Stomach (tissue), 8 donors: ENCODE measurements at regions not wholly inside any gene's neighbourhood (a gene's known extent, or its start where the extent isn't known, plus 50 kb on each side); places are given as distances from the start of the nearest gene placed in this dataset.

Source experiments
- DNase-seq, 2 donors: peaks; one replicate each; pipeline versions ENCODE4 v3.0.0 to v3.0.0-alpha.2; 2013 to 2019
- H3K27ac ChIP-seq, 5 donors: fragments of 200-600 bp in 4 of 5; sonication (generic) in 4 of 5; one replicate each; pipeline ENCODE4 v1.5.1; 2013 to 2019; ENCODE audit warnings: mild to moderate bottlenecking in 1 of 5, moderate library complexity in 1 of 5
- H3K27me3 ChIP-seq, 3 donors: fragments of 200-600 bp; sonication (generic); one replicate each; pipeline ENCODE4 v1.5.1; 2017 to 2019; ENCODE audit warnings: mixed run types in 1 of 3
- H3K36me3 ChIP-seq, 4 donors: fragments of 200-600 bp; sonication (generic); 1 replicate in 3 of 4; 2 replicates in 1 of 4; pipeline ENCODE4 v1.5.1; 2016 to 2019
- H3K4me1 ChIP-seq, 4 donors: fragments of 200-600 bp; sonication (generic); one replicate each; pipeline ENCODE4 v1.5.1; 2016 to 2019
- H3K4me3 ChIP-seq, 4 donors: fragments of 200-600 bp; sonication (generic) in 3 of 4; one replicate each; pipeline ENCODE4 v1.5.1; 2016 to 2019; ENCODE audit warnings: mild to moderate bottlenecking in 1 of 4
- H3K9me3 ChIP-seq, 4 donors: fragments of 200-600 bp; sonication (generic); one replicate each; pipeline ENCODE4 v1.5.1; 2016 to 2019
- EP300 ChIP-seq: sonication (generic); formaldehyde crosslinking; IDR thresholded peaks from one replicate; pipeline ENCODE4 v1.6.1; 2017; ENCODE audit warnings: antibody characterized with exemption
- POLR2A ChIP-seq, 4 donors: fragments of 450-650 bp; IDR thresholded peaks; one replicate each; pipeline ENCODE4 v1.6.1; 2016; ENCODE audit warnings: antibody characterized with exemption in 4 of 4, control low read depth in 2 of 4, mild to moderate bottlenecking in 1 of 4, moderate library complexity in 1 of 4
- POLR2AphosphoS5 ChIP-seq, 3 donors: sonication (generic); formaldehyde crosslinking; IDR thresholded peaks; one replicate each; pipeline ENCODE4 v1.6.1; 2016; ENCODE audit warnings: antibody characterized with exemption in 3 of 3
- WGBS, 5 donors: extraction: QIAGEN DNeasy Blood & Tissue Kit in 3 of 5; methylation state at CpG; one replicate each; pipeline versions ENCODE4 v1.1.5 to v1.1.7; 2013 to 2018; 5-methylcytosine and 5-hydroxymethylcytosine counted together
- intact Hi-C: fragments of 100-400 bp; cut with DNase I; formaldehyde crosslinking; loops from one replicate; pipeline ENCODE4 v1.15.1; 2023; ENCODE audit warnings: low total_unique reads
- TF ChIP-seq, protein P1 (sequence below), 7 experiments: fragments of 450-650 bp in 4 of 7; fragments of 200-600 bp in 3 of 7; sonication (generic) in 3 of 7; IDR thresholded peaks; one replicate each; pipeline ENCODE4 v1.5.1; 2016 to 2019; ENCODE audit warnings: antibody characterized with exemption in 7 of 7, control low read depth in 2 of 7, mild to moderate bottlenecking in 1 of 7
- donor health status: healthy with polysubstance abuse.
- donor health status: Bipolar disorder and iron deficiency.
- donor health status: healthy.

DNA sequence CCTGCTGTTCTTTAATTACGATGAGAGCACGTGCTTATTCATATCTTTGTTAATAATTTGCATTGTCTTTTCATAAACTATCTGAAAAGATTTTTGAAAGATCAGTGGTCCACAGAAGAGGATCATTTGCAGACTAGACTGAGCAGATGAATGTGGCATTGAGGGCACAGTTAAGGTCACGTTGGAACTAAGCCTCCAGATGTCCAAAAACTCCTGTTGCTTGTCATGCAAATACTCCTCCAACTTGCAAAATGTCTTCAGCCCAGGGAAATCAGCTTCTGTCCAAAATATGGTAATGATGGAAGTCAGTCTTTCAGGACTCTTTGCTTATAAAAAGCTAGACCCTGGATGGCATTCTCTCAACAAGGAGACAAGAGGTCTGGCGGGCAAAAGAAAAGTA is 201.6 kb upstream of the TMEM260 start:
- 82 to 87% (median 85%) methylated on average over 4 of the region's 4 CpGs for WGBS, 5 donors
- H3K27ac ChIP-seq = peak overlapping the region in 4 of 5 donors; percentile 36 to 78 (median 46)
- no peak overlapping the region for H3K4me3 ChIP-seq
- intact Hi-C loops = no loop called here
- DNase-seq = no peak
- no peak for TF ChIP-seq POLR2A (IDR thresholded peaks at IDR 0.05)
- TF ChIP-seq, protein P1, sequence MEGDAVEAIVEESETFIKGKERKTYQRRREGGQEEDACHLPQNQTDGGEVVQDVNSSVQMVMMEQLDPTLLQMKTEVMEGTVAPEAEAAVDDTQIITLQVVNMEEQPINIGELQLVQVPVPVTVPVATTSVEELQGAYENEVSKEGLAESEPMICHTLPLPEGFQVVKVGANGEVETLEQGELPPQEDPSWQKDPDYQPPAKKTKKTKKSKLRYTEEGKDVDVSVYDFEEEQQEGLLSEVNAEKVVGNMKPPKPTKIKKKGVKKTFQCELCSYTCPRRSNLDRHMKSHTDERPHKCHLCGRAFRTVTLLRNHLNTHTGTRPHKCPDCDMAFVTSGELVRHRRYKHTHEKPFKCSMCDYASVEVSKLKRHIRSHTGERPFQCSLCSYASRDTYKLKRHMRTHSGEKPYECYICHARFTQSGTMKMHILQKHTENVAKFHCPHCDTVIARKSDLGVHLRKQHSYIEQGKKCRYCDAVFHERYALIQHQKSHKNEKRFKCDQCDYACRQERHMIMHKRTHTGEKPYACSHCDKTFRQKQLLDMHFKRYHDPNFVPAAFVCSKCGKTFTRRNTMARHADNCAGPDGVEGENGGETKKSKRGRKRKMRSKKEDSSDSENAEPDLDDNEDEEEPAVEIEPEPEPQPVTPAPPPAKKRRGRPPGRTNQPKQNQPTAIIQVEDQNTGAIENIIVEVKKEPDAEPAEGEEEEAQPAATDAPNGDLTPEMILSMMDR (IDR thresholded peaks at IDR 0.05) = no peak
- TF ChIP-seq POLR2AphosphoS5 (IDR thresholded peaks at IDR 0.05) = no peak
- no peak for TF ChIP-seq EP300
- no peaks in the 10 kb centered on the region for H3K27me3 ChIP-seq
- peaks cover 0 to 2% (median 0%) of the 10 kb centered on the region in 4 donors for H3K9me3 ChIP-seq
- H3K4me1 ChIP-seq = peaks cover 0 to 4% (median 0%) of the 10 kb centered on the region in 4 donors
- no peaks in the 10 kb centered on the region for H3K36me3 ChIP-seq

DNA sequence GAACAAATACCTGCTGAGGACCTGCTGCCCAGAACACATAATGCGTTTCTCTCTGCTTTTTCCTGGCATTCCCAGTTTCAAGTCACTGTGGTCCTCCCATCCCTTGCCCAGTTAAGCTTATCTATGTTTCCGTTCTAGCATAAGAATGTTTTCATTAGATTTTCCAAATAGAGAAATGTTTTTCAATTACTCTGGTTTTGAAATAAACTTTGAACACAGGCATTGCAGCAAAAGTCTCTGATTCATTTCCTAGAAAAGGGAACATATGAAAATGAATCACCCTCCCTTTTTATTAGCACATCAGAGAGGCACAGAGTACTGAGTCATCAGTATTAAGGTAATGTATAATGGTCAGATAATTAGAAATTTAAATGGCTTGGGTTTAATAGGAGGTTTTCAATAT is 201.1 kb upstream of the TMEM260 start:
- 37 to 70% (median 53%) methylated on average over 2 of the region's 2 CpGs for WGBS, 5 donors
- Histone ChIP-seq H3K27me3 (no peaks in the 10 kb centered on the region), H3K4me3 (no peak overlapping the region), H3K9me3 (peaks cover 0 to 6% (median 0%) of the 10 kb centered on the region in 4 donors), H3K27ac (peak overlapping the region in 4 of 5 donors; percentile 36 to 78 (median 55)), H3K36me3 (no peaks in the 10 kb centered on the region), H3K4me1 (peaks cover 0 to 4% (median 0%) of the 10 kb centered on the region in 4 donors)
- intact Hi-C loops = no loop called here
- no peak for DNase-seq
- TF ChIP-seq EP300 (no peak), POLR2AphosphoS5 (IDR thresholded peaks at IDR 0.05) (peak in 2 of 3 donors; percentile 6 to 19), POLR2A (IDR thresholded peaks at IDR 0.05) (no peak)
- TF ChIP-seq, protein P1 (IDR thresholded peaks at IDR 0.05) = no peak

DNA sequence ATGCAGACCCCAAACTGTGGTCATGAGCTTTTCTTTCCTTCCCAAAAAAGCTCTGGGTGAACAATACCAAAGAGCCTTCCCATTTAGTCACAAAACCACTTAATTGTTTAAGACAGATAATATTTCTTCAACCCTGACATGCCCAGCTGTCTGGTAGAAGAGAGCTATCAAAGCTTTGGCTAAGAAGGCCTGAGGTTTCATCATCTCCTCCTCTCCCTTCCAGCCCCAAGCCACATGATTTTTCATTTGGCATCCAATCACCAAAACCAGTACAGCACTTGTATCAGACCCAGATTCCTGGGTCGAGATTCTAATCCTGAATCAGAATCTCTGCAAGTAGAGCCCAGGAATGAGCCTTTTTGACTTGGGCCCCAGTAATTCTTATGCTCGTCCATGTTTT is 199.6 kb upstream of the TMEM260 start:
- Histone ChIP-seq H3K27ac (peak overlapping the region in 3 of 5 donors; percentile 45 to 65 (median 57)), H3K36me3 (no peaks in the 10 kb centered on the region)
- WGBS, 5 donors = 51 to 83% (median 60%) methylated on average over 2 of the region's 2 CpGs

DNA sequence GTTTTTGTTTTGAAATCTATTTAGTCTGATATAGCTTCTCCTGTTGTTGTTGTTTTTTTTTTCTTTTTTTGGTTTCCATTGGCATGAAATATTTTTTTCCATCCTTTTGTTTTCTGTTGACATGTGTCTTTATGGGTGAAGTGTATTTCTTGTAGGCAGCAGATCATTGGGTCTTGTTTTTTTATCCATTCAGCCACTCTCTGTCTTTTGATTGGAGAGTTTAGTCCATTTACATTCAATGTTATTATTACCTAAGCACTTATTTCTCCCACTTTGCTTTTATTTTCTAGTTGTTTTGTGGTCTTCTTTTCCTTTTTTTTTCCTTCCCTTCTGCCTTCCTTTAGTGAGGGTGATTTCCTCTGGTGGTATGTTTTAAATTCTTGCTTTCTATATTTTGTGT is 193.6 kb upstream of the TMEM260 start:
- no peak for DNase-seq
- Histone ChIP-seq H3K9me3 (peaks cover 0 to 15% (median 4%) of the 10 kb centered on the region in 4 donors), H3K36me3 (no peaks in the 10 kb centered on the region), H3K27me3 (no peaks in the 10 kb centered on the region), H3K27ac (no peak overlapping the region), H3K4me1 (no peaks in the 10 kb centered on the region), H3K4me3 (no peak overlapping the region)
- TF ChIP-seq POLR2AphosphoS5 (IDR thresholded peaks at IDR 0.05) (no peak), POLR2A (IDR thresholded peaks at IDR 0.05) (no peak)
- TF ChIP-seq, protein P1 (IDR thresholded peaks at IDR 0.05) = no peak
- intact Hi-C loops = no loop called here

More for the DNA sequence above, 199.6 kb upstream of the TMEM260 start:
- Histone ChIP-seq H3K9me3 (peaks cover 0 to 9% (median 0%) of the 10 kb centered on the region in 4 donors), H3K4me3 (no peak overlapping the region), H3K4me1 (peaks cover 0 to 4% (median 0%) of the 10 kb centered on the region in 4 donors), H3K27me3 (no peaks in the 10 kb centered on the region)
- DNase-seq = no peak
- TF ChIP-seq EP300 = no peak
- peak in 1 of 3 donors; percentile 34 for TF ChIP-seq POLR2AphosphoS5 (IDR thresholded peaks at IDR 0.05)
- intact Hi-C loops = no loop called here

DNA sequence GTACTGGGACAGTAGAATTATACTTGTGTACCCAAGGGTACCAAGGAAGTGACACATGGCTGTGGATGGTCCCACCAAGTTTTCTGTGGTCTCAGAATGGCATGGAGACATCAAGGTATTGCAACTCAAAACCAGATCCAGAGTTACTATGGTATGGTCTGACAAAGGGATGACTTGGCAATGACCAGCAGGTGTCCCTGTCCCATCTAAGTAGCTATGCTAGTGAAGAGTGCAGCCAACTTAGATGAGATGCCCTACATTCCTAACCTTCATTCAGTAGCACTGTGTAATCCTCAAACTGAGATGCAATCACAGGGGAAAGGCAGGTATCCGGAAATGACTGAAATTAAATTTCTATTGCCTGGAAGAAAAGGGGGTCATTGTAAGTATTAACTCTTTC is 188.7 kb upstream of the TMEM260 start:
- intact Hi-C loops = no loop called here
- 83 to 93% (median 88%) methylated on average over 1 of the region's 1 CpG for WGBS, 5 donors
- TF ChIP-seq POLR2A (IDR thresholded peaks at IDR 0.05) (no peak), POLR2AphosphoS5 (IDR thresholded peaks at IDR 0.05) (no peak), EP300 (no peak)
- TF ChIP-seq, protein P1 (IDR thresholded peaks at IDR 0.05) = no peak

More for the DNA sequence above, 188.7 kb upstream of the TMEM260 start:
- no peaks in the 10 kb centered on the region for H3K27me3 ChIP-seq
- H3K36me3 ChIP-seq = no peaks in the 10 kb centered on the region
- H3K9me3 ChIP-seq = peaks cover 0 to 4% (median 2%) of the 10 kb centered on the region in 4 donors
- DNase-seq = no peak
- H3K27ac ChIP-seq = no peak overlapping the region
- H3K4me1 ChIP-seq = no peaks in the 10 kb centered on the region
- no peak overlapping the region for H3K4me3 ChIP-seq
